ENCODE measurements at regions not wholly inside any gene's neighbourhood (a gene's known extent, or its start where the extent isn't known, plus 50 kb on each side); places are given as distances from the start of the nearest gene placed in this dataset.

DNA sequence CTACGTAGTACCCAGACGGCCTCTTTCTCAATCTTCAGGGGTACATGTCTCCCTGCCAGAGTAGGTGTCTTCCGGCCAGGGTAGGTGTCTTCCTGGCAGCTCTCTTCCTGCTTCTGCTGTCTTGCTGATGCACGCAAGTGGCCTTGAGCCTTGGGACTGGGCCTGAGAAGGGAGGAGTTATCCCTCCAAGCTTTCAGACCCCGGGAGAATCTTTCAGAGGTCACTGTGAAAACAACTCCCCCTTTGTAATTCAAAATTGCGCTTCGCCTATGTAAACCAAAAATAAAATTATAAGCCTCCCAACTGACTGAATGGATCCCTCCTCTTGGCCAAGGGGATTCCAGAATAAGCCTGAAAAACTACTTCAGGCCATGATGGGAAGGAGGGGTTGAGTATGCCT lies 87.3 kb upstream of the NUDT4 start:
- Histone ChIP-seq H3K36me3 (no peaks in the 10 kb centered on the region), H3K4me3 (no peak overlapping the region), H3K4me1 (peaks cover 0 to 3% (median 0%) of the 10 kb centered on the region in 9 donors), H3K27me3 (no peaks in the 10 kb centered on the region), H3K27ac (no peak overlapping the region), H3K9me3 (no peaks in the 10 kb centered on the region)
- DNase-seq (no peak), ATAC-seq (no peak)
- 73 to 89% methylated on average over 6 to 7 of the region's 7 CpGs for WGBS, 2 donors
- intact Hi-C loops (cut with DNase I): loop anchor here in 1 of 10 donors (5.0 kb wide), 1 partner anchor 38 kb away; no protein-coding TSS in a partner anchor
- TF ChIP-seq, protein P1, sequence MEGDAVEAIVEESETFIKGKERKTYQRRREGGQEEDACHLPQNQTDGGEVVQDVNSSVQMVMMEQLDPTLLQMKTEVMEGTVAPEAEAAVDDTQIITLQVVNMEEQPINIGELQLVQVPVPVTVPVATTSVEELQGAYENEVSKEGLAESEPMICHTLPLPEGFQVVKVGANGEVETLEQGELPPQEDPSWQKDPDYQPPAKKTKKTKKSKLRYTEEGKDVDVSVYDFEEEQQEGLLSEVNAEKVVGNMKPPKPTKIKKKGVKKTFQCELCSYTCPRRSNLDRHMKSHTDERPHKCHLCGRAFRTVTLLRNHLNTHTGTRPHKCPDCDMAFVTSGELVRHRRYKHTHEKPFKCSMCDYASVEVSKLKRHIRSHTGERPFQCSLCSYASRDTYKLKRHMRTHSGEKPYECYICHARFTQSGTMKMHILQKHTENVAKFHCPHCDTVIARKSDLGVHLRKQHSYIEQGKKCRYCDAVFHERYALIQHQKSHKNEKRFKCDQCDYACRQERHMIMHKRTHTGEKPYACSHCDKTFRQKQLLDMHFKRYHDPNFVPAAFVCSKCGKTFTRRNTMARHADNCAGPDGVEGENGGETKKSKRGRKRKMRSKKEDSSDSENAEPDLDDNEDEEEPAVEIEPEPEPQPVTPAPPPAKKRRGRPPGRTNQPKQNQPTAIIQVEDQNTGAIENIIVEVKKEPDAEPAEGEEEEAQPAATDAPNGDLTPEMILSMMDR (IDR thresholded peaks at IDR 0.05): no peak

GRCh38 chr12:93292213-93292612 lies 85.5 kb upstream of the NUDT4 start:
- no peak for DNase-seq
- ATAC-seq: no peak
- TF ChIP-seq, protein P1 (IDR thresholded peaks at IDR 0.05): no peak
- WGBS, 2 donors: 97 to 98% methylated on average over 6 of the region's 6 CpGs
- no peaks in the 10 kb centered on the region for H3K36me3 ChIP-seq
- peak overlapping the region in 2 of 10 donors; percentile 2 to 33 for H3K27ac ChIP-seq
- no peaks in the 10 kb centered on the region for H3K9me3 ChIP-seq
- H3K4me1 ChIP-seq: peaks cover 0 to 3% (median 0%) of the 10 kb centered on the region in 9 donors
- intact Hi-C loops (cut with DNase I): loop anchor here in 1 of 10 donors (5.0 kb wide), 1 partner anchor 40 kb away; no protein-coding TSS in a partner anchor
- H3K27me3 ChIP-seq: no peaks in the 10 kb centered on the region
- H3K4me3 ChIP-seq: no peak overlapping the region

DNA sequence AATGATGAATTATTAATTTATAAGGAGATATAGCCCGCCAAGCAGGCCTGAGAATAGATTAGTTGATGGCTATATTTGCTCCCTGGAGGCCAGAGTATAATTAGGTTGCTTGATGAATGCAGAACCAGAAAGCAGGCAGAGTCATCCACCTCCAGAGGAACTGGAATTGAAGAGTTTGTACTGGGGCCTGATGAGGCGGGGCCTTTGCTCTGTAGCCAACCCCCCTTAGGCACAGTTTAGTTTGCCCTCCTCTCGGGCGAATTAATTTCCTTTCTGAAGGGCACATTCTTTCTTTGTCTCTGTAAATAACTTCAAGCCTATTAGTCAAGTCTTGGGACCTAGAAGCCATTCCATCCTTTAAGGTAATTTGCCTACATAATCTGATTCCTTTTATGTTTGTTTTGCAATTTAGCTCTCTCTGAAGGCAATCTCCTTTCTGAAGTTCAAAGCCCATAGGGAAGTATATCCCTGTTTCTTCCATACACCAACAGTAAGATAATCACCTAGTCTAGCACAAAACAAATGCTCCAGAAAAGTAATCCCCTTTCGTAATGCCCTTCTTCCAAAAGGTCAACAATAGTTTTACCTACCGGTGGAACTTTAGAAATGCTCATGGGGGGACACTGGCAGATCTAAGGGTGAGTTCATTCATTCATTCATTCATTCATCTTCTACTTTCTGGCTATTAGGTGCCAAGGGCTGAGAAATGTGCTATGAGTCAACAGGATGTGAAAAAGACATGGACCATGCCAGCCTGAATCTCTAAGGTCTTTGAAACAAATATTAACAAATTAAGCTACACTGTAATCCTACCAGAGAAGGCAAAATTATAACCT lies 84.8 kb upstream of the NUDT4 start:
- H3K27ac ChIP-seq: peak overlapping the region in 3 of 10 donors; percentile 2 to 33 (median 11)
- no peaks in the 10 kb centered on the region for H3K36me3 ChIP-seq
- peaks cover 0 to 8% (median 0%) of the 10 kb centered on the region in 9 donors for H3K4me1 ChIP-seq
- H3K27me3 ChIP-seq: no peaks in the 10 kb centered on the region
- DNase-seq (no peak), ATAC-seq (peak in 5 of 8 donors; percentile 23 to 65 (median 41))
- no peak overlapping the region for H3K4me3 ChIP-seq
- WGBS, 2 donors: 57 to 65% methylated on average over 6 of the region's 6 CpGs
- intact Hi-C loops (cut with DNase I): loop anchor here in 1 of 10 donors (5.0 kb wide), 1 partner anchor 41 kb away; no protein-coding TSS in a partner anchor
- TF ChIP-seq, protein P1 (IDR thresholded peaks at IDR 0.05): no peak
- no peaks in the 10 kb centered on the region for H3K9me3 ChIP-seq

GRCh38 chr12:93297032-93297431 lies 80.7 kb upstream of the NUDT4 start:
- H3K27ac ChIP-seq: peak overlapping the region in 8 of 10 donors; percentile 6 to 72 (median 59)
- WGBS, 2 donors: 79 to 85% methylated on average over 3 of the region's 3 CpGs
- intact Hi-C loops (cut with DNase I): loop anchor here in 1 of 10 donors (5.0 kb wide), 2 partner anchors 55 to 115 kb away; no protein-coding TSS in a partner anchor
- TF ChIP-seq, protein P1 (IDR thresholded peaks at IDR 0.05): no peak
- no peak overlapping the region for H3K4me3 ChIP-seq
- H3K9me3 ChIP-seq: no peaks in the 10 kb centered on the region
- ATAC-seq (peak in 7 of 8 donors; percentile 11 to 68 (median 28)), DNase-seq (peak in 1 of 2 donors; percentile 8)
- peaks cover 0 to 28% (median 18%) of the 10 kb centered on the region in 9 donors for H3K4me1 ChIP-seq
- no peaks in the 10 kb centered on the region for H3K27me3 ChIP-seq
- H3K36me3 ChIP-seq: no peaks in the 10 kb centered on the region

Measured in heart right ventricle (tissue), 16 donors.